ENCODE measurements at regions not wholly inside any gene's neighbourhood (a gene's known extent, or its start where the extent isn't known, plus 50 kb on each side); places are given as distances from the start of the nearest gene placed in this dataset.
A peak's percentile ranks its signal among the peaks of the same experiment; 100 is the strongest.
"Not testable (repeated sequence)": the region's sequence is repeated elsewhere in the genome, so short reads cannot be mapped to it uniquely, and the experiment has no call there.

GRCh38 chr5:158034586-158034985, 175.6 kb upstream of the CLINT1 start:
- H3K27ac ChIP-seq (ENCODE audit: low read length); H3K4me3 ChIP-seq (ENCODE audit: low read length); H3K27me3 ChIP-seq (ENCODE audit: control insufficient read depth, insufficient read depth, low read length); DNase-seq; H3K4me1 ChIP-seq (ENCODE audit: control insufficient read depth, insufficient read depth, low read length); H3K36me3 ChIP-seq (ENCODE audit: control insufficient read depth, insufficient read depth, low read length); H3K9me3 ChIP-seq (replicated peaks; ENCODE audit: control insufficient read depth, low read depth, low read length): not testable (repeated sequence)
- 88% methylated on average over 3 of the region's 6 CpGs for WGBS (ENCODE audit: insufficient coverage)

- Histone ChIP-seq H3K4me1 (ENCODE audit: control insufficient read depth, insufficient read depth, low read length) (no peaks in the 10 kb centered on the region), H3K9me3 (replicated peaks; ENCODE audit: control insufficient read depth, low read depth, low read length) (peaks cover 8% of the 10 kb centered on the region), H3K27ac (ENCODE audit: low read length) (no peak overlapping the region), H3K36me3 (ENCODE audit: control insufficient read depth, insufficient read depth, low read length) (no peaks in the 10 kb centered on the region), H3K27me3 (ENCODE audit: control insufficient read depth, insufficient read depth, low read length) (no peaks in the 10 kb centered on the region), H3K4me3 (ENCODE audit: low read length) (no peak overlapping the region)
- no peak for DNase-seq
- no CpG with 5 or more reads among the region's 1 CpG for WGBS (ENCODE audit: insufficient coverage)
Measured at GRCh38 chr5:158033724-158034123, 174.8 kb upstream of the CLINT1 start.

GRCh38 chr5:158033076-158033475, 174.1 kb upstream of the CLINT1 start:
- Histone ChIP-seq H3K9me3 (replicated peaks; ENCODE audit: control insufficient read depth, low read depth, low read length) (peaks cover 8% of the 10 kb centered on the region), H3K4me1 (ENCODE audit: control insufficient read depth, insufficient read depth, low read length) (no peaks in the 10 kb centered on the region), H3K27ac (ENCODE audit: low read length) (no peak overlapping the region), H3K27me3 (ENCODE audit: control insufficient read depth, insufficient read depth, low read length) (no peaks in the 10 kb centered on the region), H3K4me3 (ENCODE audit: low read length) (no peak overlapping the region), H3K36me3 (ENCODE audit: control insufficient read depth, insufficient read depth, low read length) (no peaks in the 10 kb centered on the region)
- 100% methylated on average over 5 of the region's 5 CpGs for WGBS (ENCODE audit: insufficient coverage)
- DNase-seq: no peak

DNA sequence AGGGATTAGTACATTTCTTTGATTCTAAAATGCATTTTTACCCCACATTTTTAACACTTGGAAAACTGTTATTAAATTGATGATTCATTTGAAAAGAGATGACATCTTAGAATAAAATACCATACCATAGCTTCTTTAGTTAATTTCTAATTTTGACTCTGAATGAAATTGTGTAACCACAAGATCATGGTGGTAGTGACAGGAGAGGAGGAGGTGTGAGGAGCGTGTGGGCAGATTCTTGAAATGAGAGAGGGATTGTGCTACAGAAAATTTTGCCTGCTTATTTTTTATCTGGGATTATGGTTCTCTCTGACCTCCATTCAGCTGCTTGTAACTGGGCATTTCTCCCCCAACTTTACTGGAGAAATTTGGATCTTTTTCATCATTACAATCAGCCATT, 173.3 kb upstream of the CLINT1 start:
- H3K9me3 ChIP-seq (replicated peaks; ENCODE audit: control insufficient read depth, low read depth, low read length): peaks cover 8% of the 10 kb centered on the region
- no CpG with 5 or more reads among the region's 1 CpG for WGBS (ENCODE audit: insufficient coverage)

DNA sequence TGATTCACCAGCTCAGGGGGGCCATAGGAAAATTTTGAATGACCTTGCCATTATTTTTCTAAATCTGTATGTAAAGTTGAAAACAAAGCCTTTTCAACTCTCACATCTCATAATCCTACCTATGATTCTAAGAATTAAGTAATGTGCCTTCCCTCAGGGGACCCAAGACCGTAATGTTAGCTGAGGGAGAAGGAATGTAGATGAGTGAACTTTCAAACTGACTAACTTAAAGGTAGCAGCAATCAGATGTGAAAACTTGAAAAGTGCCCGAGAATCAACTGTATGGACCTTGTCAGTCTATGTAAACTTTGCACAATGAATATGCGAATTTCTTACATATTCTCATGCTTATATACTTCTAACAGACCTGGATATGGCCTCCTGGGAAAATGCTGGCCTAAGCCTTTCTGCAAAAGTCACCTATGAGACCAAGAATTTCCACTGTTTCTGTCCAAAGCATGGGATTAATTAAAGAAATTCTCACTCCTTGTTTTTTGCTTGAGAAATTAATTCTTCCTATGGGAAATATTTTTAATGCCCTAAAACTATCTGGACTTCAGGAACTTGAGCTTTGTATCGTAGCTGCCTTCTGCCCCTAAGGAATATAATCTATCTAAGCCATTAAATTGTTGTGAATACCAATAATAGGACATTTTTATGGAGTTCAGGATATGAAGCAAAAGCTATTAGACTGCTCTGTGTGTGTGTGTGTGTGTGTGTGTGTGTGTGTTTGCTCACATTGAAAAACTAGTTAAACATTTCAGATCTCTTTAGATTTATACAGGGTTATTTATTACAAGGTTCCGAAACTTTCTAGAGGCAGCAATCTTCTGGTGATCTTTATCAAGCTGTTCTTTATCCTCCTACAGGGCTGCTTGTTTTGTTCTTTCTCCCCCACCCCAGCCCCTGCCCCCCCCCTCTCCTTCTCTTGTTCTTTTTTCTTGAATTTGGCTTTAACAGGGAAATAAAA, 169.1 kb upstream of the CLINT1 start:
- no peaks in the 10 kb centered on the region for H3K36me3 ChIP-seq (ENCODE audit: control insufficient read depth, insufficient read depth, low read length)
- H3K4me1 ChIP-seq (ENCODE audit: control insufficient read depth, insufficient read depth, low read length): no peaks in the 10 kb centered on the region
- H3K27me3 ChIP-seq (ENCODE audit: control insufficient read depth, insufficient read depth, low read length): no peaks in the 10 kb centered on the region
- DNase-seq: peak; percentile 17
- H3K27ac ChIP-seq (ENCODE audit: low read length): no peak overlapping the region
- 50% methylated on average over 2 of the region's 5 CpGs for WGBS (ENCODE audit: insufficient coverage)
- H3K9me3 ChIP-seq (replicated peaks; ENCODE audit: control insufficient read depth, low read depth, low read length): no peaks in the 10 kb centered on the region
- no peak overlapping the region for H3K4me3 ChIP-seq (ENCODE audit: low read length)

More for the DNA sequence above, 173.3 kb upstream of the CLINT1 start:
- no peak overlapping the region for H3K27ac ChIP-seq (ENCODE audit: low read length)
- no peak overlapping the region for H3K4me3 ChIP-seq (ENCODE audit: low read length)
- no peaks in the 10 kb centered on the region for H3K4me1 ChIP-seq (ENCODE audit: control insufficient read depth, insufficient read depth, low read length)
- DNase-seq: no peak
- H3K27me3 ChIP-seq (ENCODE audit: control insufficient read depth, insufficient read depth, low read length): no peaks in the 10 kb centered on the region
- no peaks in the 10 kb centered on the region for H3K36me3 ChIP-seq (ENCODE audit: control insufficient read depth, insufficient read depth, low read length)

DNA sequence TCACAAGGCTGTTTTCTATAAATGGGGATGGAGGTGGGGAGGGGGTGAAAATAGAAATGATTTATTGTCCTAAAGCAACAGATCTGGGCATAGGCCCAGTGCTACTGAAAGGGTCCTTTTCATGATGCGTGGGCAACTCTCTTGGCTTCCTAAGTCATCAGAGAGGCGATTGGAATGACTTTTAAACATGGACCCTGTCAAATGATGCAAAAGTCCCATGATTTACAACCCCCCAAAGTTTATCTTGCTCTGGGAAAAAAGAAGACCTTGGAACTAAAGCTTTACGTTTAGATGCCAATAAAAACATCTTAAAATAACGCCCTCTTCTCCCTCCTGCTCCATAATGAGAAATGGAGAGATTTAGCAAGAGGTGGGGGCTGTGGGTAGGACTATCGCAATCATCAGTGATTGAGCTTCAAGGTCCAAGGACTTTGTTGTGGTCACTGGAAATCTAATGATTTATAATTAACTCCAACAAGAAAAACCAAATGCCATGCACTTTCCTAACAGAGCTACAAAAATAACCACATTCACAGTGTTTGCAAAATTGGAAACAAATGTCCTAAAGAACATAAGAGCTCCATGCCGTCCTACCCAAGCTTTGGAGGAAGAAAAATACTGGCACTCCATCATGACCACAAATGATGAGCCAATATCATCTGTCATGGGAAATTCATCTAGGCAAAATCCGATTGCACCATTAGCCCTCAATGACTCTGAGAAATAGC, 167.5 kb upstream of the CLINT1 start:
- WGBS (ENCODE audit: insufficient coverage): 57% methylated on average over 3 of the region's 7 CpGs
- H3K27me3 ChIP-seq (ENCODE audit: control insufficient read depth, insufficient read depth, low read length): no peaks in the 10 kb centered on the region
- no peak overlapping the region for H3K27ac ChIP-seq (ENCODE audit: low read length)
- H3K4me3 ChIP-seq (ENCODE audit: low read length): no peak overlapping the region
- peak; percentile 35 for DNase-seq
- no peaks in the 10 kb centered on the region for H3K36me3 ChIP-seq (ENCODE audit: control insufficient read depth, insufficient read depth, low read length)
- no peaks in the 10 kb centered on the region for H3K4me1 ChIP-seq (ENCODE audit: control insufficient read depth, insufficient read depth, low read length)
- H3K9me3 ChIP-seq (replicated peaks; ENCODE audit: control insufficient read depth, low read depth, low read length): no peaks in the 10 kb centered on the region

- 78% methylated on average over 6 of the region's 7 CpGs for WGBS (ENCODE audit: insufficient coverage)
- no peak overlapping the region for H3K4me3 ChIP-seq (ENCODE audit: low read length)
- no peak overlapping the region for H3K27ac ChIP-seq (ENCODE audit: low read length)
- H3K4me1 ChIP-seq (ENCODE audit: control insufficient read depth, insufficient read depth, low read length): no peaks in the 10 kb centered on the region
- H3K27me3 ChIP-seq (ENCODE audit: control insufficient read depth, insufficient read depth, low read length): no peaks in the 10 kb centered on the region
- no peaks in the 10 kb centered on the region for H3K36me3 ChIP-seq (ENCODE audit: control insufficient read depth, insufficient read depth, low read length)
- H3K9me3 ChIP-seq (replicated peaks; ENCODE audit: control insufficient read depth, low read depth, low read length): no peaks in the 10 kb centered on the region
- no peak for DNase-seq
Measured at GRCh38 chr5:158023266-158023665, 164.3 kb upstream of the CLINT1 start.

- no peaks in the 10 kb centered on the region for H3K4me1 ChIP-seq (ENCODE audit: control insufficient read depth, insufficient read depth, low read length)
- H3K27ac ChIP-seq (ENCODE audit: low read length): no peak overlapping the region
- WGBS (ENCODE audit: insufficient coverage): no CpG with 5 or more reads among the region's 6 CpGs
- no peaks in the 10 kb centered on the region for H3K27me3 ChIP-seq (ENCODE audit: control insufficient read depth, insufficient read depth, low read length)
- H3K36me3 ChIP-seq (ENCODE audit: control insufficient read depth, insufficient read depth, low read length): no peaks in the 10 kb centered on the region
- no peak for DNase-seq
- no peak overlapping the region for H3K4me3 ChIP-seq (ENCODE audit: low read length)
- H3K9me3 ChIP-seq (replicated peaks; ENCODE audit: control insufficient read depth, low read depth, low read length): no peaks in the 10 kb centered on the region
Measured at GRCh38 chr5:158022837-158023236, 163.9 kb upstream of the CLINT1 start.

GRCh38 chr5:158022393-158022792, 163.4 kb upstream of the CLINT1 start:
- Histone ChIP-seq H3K4me3 (ENCODE audit: low read length) (no peak overlapping the region), H3K27ac (ENCODE audit: low read length) (no peak overlapping the region), H3K27me3 (ENCODE audit: control insufficient read depth, insufficient read depth, low read length) (no peaks in the 10 kb centered on the region), H3K4me1 (ENCODE audit: control insufficient read depth, insufficient read depth, low read length) (no peaks in the 10 kb centered on the region), H3K36me3 (ENCODE audit: control insufficient read depth, insufficient read depth, low read length) (no peaks in the 10 kb centered on the region), H3K9me3 (replicated peaks; ENCODE audit: control insufficient read depth, low read depth, low read length) (no peaks in the 10 kb centered on the region)
- WGBS (ENCODE audit: insufficient coverage): no CpG with 5 or more reads among the region's 3 CpGs
- DNase-seq: no peak

Data from muscle of leg (tissue), 3 donors.